OCI-LY1 (cell line): ENCODE measurements at regions not wholly inside any gene's neighbourhood (a gene's known extent, or its start where the extent isn't known, plus 50 kb on each side); places are given as distances from the start of the nearest gene placed in this dataset.

Experiments used
- CTCF ChIP-seq: fragments of 200-600 bp; sonication (generic), shearing (Covaris generic); IDR thresholded peaks from 2 replicates; pipeline ENCODE4 v1.5.1; 2017; ENCODE audit warnings: mild to moderate bottlenecking, antibody characterized with exemption, low read length, moderate library complexity, mixed read lengths
- EZH2 ChIP-seq: fragments of 200-600 bp; sonication (generic), shearing (Covaris generic); IDR thresholded peaks from 2 replicates; pipeline ENCODE4 v1.8.0; 2017; ENCODE audit warnings: borderline replicate concordance, mixed run types, mild to moderate bottlenecking, antibody characterized with exemption, low read length, moderate library complexity, mixed read lengths

GRCh38 chr4:106615961-106616360 lies 247.4 kb upstream of the GIMD1 start:
- TF ChIP-seq CTCF = no peak
- TF ChIP-seq EZH2 = no peak
